Esophagus squamous epithelium (tissue), 4 donors: ENCODE measurements at regions not wholly inside any gene's neighbourhood (a gene's known extent, or its start where the extent isn't known, plus 50 kb on each side); places are given as distances from the start of the nearest gene placed in this dataset.

ENCODE experiments used
- CTCF ChIP-seq, 6 experiments: fragments of 450-650 bp in 4 of 6; fragments of 200-600 bp in 2 of 6; sonication (generic) in 2 of 6; IDR thresholded peaks; one replicate each; pipeline ENCODE4 v1.5.1; 2016 to 2019; ENCODE audit warnings: antibody characterized with exemption in 6 of 6, mild to moderate bottlenecking in 4 of 6, moderate library complexity in 4 of 6
- POLR2A ChIP-seq, 4 donors: fragments of 450-650 bp; IDR thresholded peaks; one replicate each; pipeline ENCODE4 v1.6.1; 2017; ENCODE audit warnings: antibody characterized with exemption in 4 of 4, mild to moderate bottlenecking in 4 of 4, moderate library complexity in 3 of 4

GRCh38 chr17:71187145-71187878 lies 933.5 kb upstream of the SOX9 start:
- TF ChIP-seq CTCF (IDR thresholded peaks at IDR 0.05) (no peak), POLR2A (IDR thresholded peaks at IDR 0.05) (no peak)
